ENCODE measurements at regions not wholly inside any gene's neighbourhood (a gene's known extent, or its start where the extent isn't known, plus 50 kb on each side); places are given as distances from the start of the nearest gene placed in this dataset.

- no peaks in the 10 kb centered on the region for H3K9me3 ChIP-seq
- DNase-seq: no peak
- 85 to 89% (median 86%) methylated on average over 2 of the region's 2 CpGs for WGBS, 4 donors
- H3K4me1 ChIP-seq: no peaks in the 10 kb centered on the region
- TF ChIP-seq POLR2A (IDR thresholded peaks at IDR 0.05) (no peak), CTCF (IDR thresholded peaks at IDR 0.05) (no peak)
- H3K36me3 ChIP-seq: no peaks in the 10 kb centered on the region
- ATAC-seq: no peak
- no peaks in the 10 kb centered on the region for H3K27me3 ChIP-seq
- no peak overlapping the region for H3K4me3 ChIP-seq
- intact Hi-C loops (cut with DNase I): no loop called here
- H3K27ac ChIP-seq: no peak overlapping the region
Observed at GRCh38 chr6:121607721-121608120, 172.3 kb downstream of the GJA1 start.

DNA sequence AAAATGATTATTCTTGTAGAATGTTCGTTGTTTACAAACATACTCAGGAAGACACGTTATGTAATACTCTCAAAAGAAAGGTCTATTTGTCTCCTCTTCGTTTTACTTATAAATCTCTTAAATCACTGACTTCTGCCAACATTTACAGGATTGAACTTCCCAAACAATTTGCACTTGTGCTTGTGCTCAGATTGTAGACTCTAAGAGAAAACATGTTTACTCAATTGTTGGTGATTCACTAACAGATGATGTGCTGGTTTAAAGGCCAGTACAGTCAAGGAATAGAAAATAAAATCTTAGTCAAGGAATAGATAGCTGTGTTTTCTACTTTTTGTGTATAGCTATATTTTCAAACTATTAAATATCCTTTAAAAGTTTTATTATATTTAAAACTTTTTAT, 172.8 kb downstream of the GJA1 start:
- H3K27me3 ChIP-seq: no peaks in the 10 kb centered on the region
- H3K36me3 ChIP-seq: no peaks in the 10 kb centered on the region
- H3K4me1 ChIP-seq: no peaks in the 10 kb centered on the region
- H3K4me3 ChIP-seq: no peak overlapping the region
- H3K27ac ChIP-seq: no peak overlapping the region
- DNase-seq: no peak
- no peak for ATAC-seq
- TF ChIP-seq CTCF (IDR thresholded peaks at IDR 0.05) (no peak), POLR2A (IDR thresholded peaks at IDR 0.05) (no peak)
- H3K9me3 ChIP-seq: no peaks in the 10 kb centered on the region
- 83 to 92% (median 90%) methylated on average over 3 of the region's 3 CpGs for WGBS, 4 donors
- intact Hi-C loops (cut with DNase I): no loop called here

GRCh38 chr6:121609281-121609680, 173.8 kb downstream of the GJA1 start:
- no peaks in the 10 kb centered on the region for H3K9me3 ChIP-seq
- no peak overlapping the region for H3K4me3 ChIP-seq
- no peak for DNase-seq
- no peak overlapping the region for H3K27ac ChIP-seq
- no peak for TF ChIP-seq CTCF (IDR thresholded peaks at IDR 0.05)
- no peak for TF ChIP-seq POLR2A (IDR thresholded peaks at IDR 0.05)
- no peaks in the 10 kb centered on the region for H3K27me3 ChIP-seq
- intact Hi-C loops (cut with DNase I): no loop called here
- no peaks in the 10 kb centered on the region for H3K4me1 ChIP-seq
- no peak for ATAC-seq
- no peaks in the 10 kb centered on the region for H3K36me3 ChIP-seq

- no peaks in the 10 kb centered on the region for H3K36me3 ChIP-seq
- intact Hi-C loops (cut with DNase I): no loop called here
- WGBS, 4 donors: 77 to 92% (median 85%) methylated on average over 3 of the region's 3 CpGs
- H3K4me3 ChIP-seq: no peak overlapping the region
- H3K27me3 ChIP-seq: no peaks in the 10 kb centered on the region
- DNase-seq (no peak), ATAC-seq (no peak)
- H3K9me3 ChIP-seq: no peaks in the 10 kb centered on the region
- H3K4me1 ChIP-seq: no peaks in the 10 kb centered on the region
- no peak overlapping the region for H3K27ac ChIP-seq
- TF ChIP-seq CTCF (IDR thresholded peaks at IDR 0.05) (no peak), POLR2A (IDR thresholded peaks at IDR 0.05) (no peak)
Observed at GRCh38 chr6:121612927-121613326, 177.5 kb downstream of the GJA1 start.

Measured in heart left ventricle (tissue), 16 donors.